ENCODE measurements at regions not wholly inside any gene's neighbourhood (a gene's known extent, or its start where the extent isn't known, plus 50 kb on each side); places are given as distances from the start of the nearest gene placed in this dataset.
"Not testable (repeated sequence)": the region's sequence is repeated elsewhere in the genome, so short reads cannot be mapped to it uniquely, and the experiment has no call there.

GRCh38 chr5:71790433-71790832 is 71.4 kb downstream of the CARTPT start:
- Histone ChIP-seq H3K9me3 (ENCODE audit: control insufficient read depth in 4 of 4, low read length in 3 of 4) (peaks cover 0 to 4% (median 0%) of the 10 kb centered on the region in 4 donors), H3K27ac (ENCODE audit: low read depth in 1 of 2, low read length in 2 of 2) (no peak overlapping the region), H3K4me1 (ENCODE audit: control insufficient read depth in 4 of 4, insufficient read depth in 4 of 4, low read length in 3 of 4) (no peaks in the 10 kb centered on the region), H3K36me3 (ENCODE audit: control insufficient read depth in 4 of 4, insufficient read depth in 3 of 4, low read depth in 1 of 4, low read length in 3 of 4) (no peaks in the 10 kb centered on the region), H3K4me3 (ENCODE audit: low read depth in 1 of 3, low read length in 3 of 3) (no peak overlapping the region), H3K9ac (ENCODE audit: low read depth in 1 of 2, low read length in 2 of 2) (no peak overlapping the region), H3K27me3 (ENCODE audit: control insufficient read depth in 4 of 4, insufficient read depth in 4 of 4, low read length in 3 of 4) (peaks cover 0 to 9% (median 0%) of the 10 kb centered on the region in 4 donors)
- WGBS, result 65% methylated on average over 7 of the region's 7 CpGs
- no peak for DNase-seq (ENCODE audit: low spot score)
- TF ChIP-seq NR2F2 (IDR thresholded peaks at IDR 0.05) (no peak), RXRA (IDR thresholded peaks at IDR 0.05) (no peak), SP1 (IDR thresholded peaks at IDR 0.05) (no peak), ZBTB33 (IDR thresholded peaks at IDR 0.05) (no peak), YY1 (IDR thresholded peaks at IDR 0.05) (no peak), EGR1 (IDR thresholded peaks at IDR 0.05; ENCODE audit: low read depth in 2 of 2) (no peak), GABPA (IDR thresholded peaks at IDR 0.05 in 1 of 2, conservative IDR thresholded peaks at IDR 0.05 in 1 of 2) (no peak)

- H3K36me3 ChIP-seq (ENCODE audit: control insufficient read depth in 4 of 4, insufficient read depth in 3 of 4, low read depth in 1 of 4, low read length in 3 of 4); H3K4me1 ChIP-seq (ENCODE audit: control insufficient read depth in 4 of 4, insufficient read depth in 4 of 4, low read length in 3 of 4); H3K27me3 ChIP-seq (ENCODE audit: control insufficient read depth in 4 of 4, insufficient read depth in 4 of 4, low read length in 3 of 4); H3K9ac ChIP-seq (ENCODE audit: low read depth in 1 of 2, low read length in 2 of 2); H3K9me3 ChIP-seq (ENCODE audit: control insufficient read depth in 4 of 4, low read length in 3 of 4); DNase-seq (ENCODE audit: low spot score); H3K27ac ChIP-seq (ENCODE audit: low read depth in 1 of 2, low read length in 2 of 2); H3K4me3 ChIP-seq (ENCODE audit: low read depth in 1 of 3, low read length in 3 of 3): not testable (repeated sequence)
- WGBS, result 91% methylated on average over 2 of the region's 2 CpGs
These were observed 73.0 kb downstream of the CARTPT start for GRCh38 chr5:71792041-71792440.

- H3K9ac ChIP-seq (ENCODE audit: low read depth in 1 of 2, low read length in 2 of 2), result no peak overlapping the region
- no peaks in the 10 kb centered on the region for H3K36me3 ChIP-seq (ENCODE audit: control insufficient read depth in 4 of 4, insufficient read depth in 3 of 4, low read depth in 1 of 4, low read length in 3 of 4)
- peaks cover 0 to 4% (median 0%) of the 10 kb centered on the region in 4 donors for H3K9me3 ChIP-seq (ENCODE audit: control insufficient read depth in 4 of 4, low read length in 3 of 4)
- H3K27me3 ChIP-seq (ENCODE audit: control insufficient read depth in 4 of 4, insufficient read depth in 4 of 4, low read length in 3 of 4), result no peaks in the 10 kb centered on the region
- H3K27ac ChIP-seq (ENCODE audit: low read depth in 1 of 2, low read length in 2 of 2), result no peak overlapping the region
- no peak overlapping the region for H3K4me3 ChIP-seq (ENCODE audit: low read depth in 1 of 3, low read length in 3 of 3)
- H3K4me1 ChIP-seq (ENCODE audit: control insufficient read depth in 4 of 4, insufficient read depth in 4 of 4, low read length in 3 of 4), result no peaks in the 10 kb centered on the region
- no peak for DNase-seq (ENCODE audit: low spot score)
- TF ChIP-seq YY1 (IDR thresholded peaks at IDR 0.05) (no peak), ZBTB33 (IDR thresholded peaks at IDR 0.05) (no peak), GABPA (IDR thresholded peaks at IDR 0.05 in 1 of 2, conservative IDR thresholded peaks at IDR 0.05 in 1 of 2) (no peak), HNF4A (conservative IDR thresholded peaks at IDR 0.05) (no peak)
- WGBS, result 91% methylated on average over 37 of the region's 37 CpGs
These were observed 75.1 kb downstream of the CARTPT start for GRCh38 chr5:71794061-71794695.

GRCh38 chr5:71802673-71803072 is 83.6 kb downstream of the CARTPT start:
- Histone ChIP-seq H3K9me3 (ENCODE audit: control insufficient read depth in 4 of 4, low read length in 3 of 4) (peaks cover 0 to 3% (median 0%) of the 10 kb centered on the region in 4 donors), H3K27ac (ENCODE audit: low read depth in 1 of 2, low read length in 2 of 2) (no peak overlapping the region), H3K4me1 (ENCODE audit: control insufficient read depth in 4 of 4, insufficient read depth in 4 of 4, low read length in 3 of 4) (no peaks in the 10 kb centered on the region), H3K4me3 (ENCODE audit: low read depth in 1 of 3, low read length in 3 of 3) (no peak overlapping the region), H3K27me3 (ENCODE audit: control insufficient read depth in 4 of 4, insufficient read depth in 4 of 4, low read length in 3 of 4) (peaks cover 0 to 5% (median 0%) of the 10 kb centered on the region in 4 donors), H3K36me3 (ENCODE audit: control insufficient read depth in 4 of 4, insufficient read depth in 3 of 4, low read depth in 1 of 4, low read length in 3 of 4) (no peaks in the 10 kb centered on the region), H3K9ac (ENCODE audit: low read depth in 1 of 2, low read length in 2 of 2) (no peak overlapping the region)
- no peak for DNase-seq (ENCODE audit: low spot score)
- WGBS, result 53% methylated on average over 4 of the region's 4 CpGs
- TF ChIP-seq REST (IDR thresholded peaks at IDR 0.05), result no peak
- no peak for TF ChIP-seq ZBTB33 (IDR thresholded peaks at IDR 0.05)
- no peak for TF ChIP-seq GABPA (IDR thresholded peaks at IDR 0.05 in 1 of 2, conservative IDR thresholded peaks at IDR 0.05 in 1 of 2)
- no peak for TF ChIP-seq NR2F2 (IDR thresholded peaks at IDR 0.05)
- no peak for TF ChIP-seq MAX (IDR thresholded peaks at IDR 0.05)
- TF ChIP-seq HNF4G (IDR thresholded peaks at IDR 0.05), result no peak
- TF ChIP-seq HNF4A (conservative IDR thresholded peaks at IDR 0.05), result no peak
- TF ChIP-seq RAD21 (IDR thresholded peaks at IDR 0.05), result no peak
